Islet precursor cell (in vitro differentiated cells): ENCODE measurements at regions not wholly inside any gene's neighbourhood (a gene's known extent, or its start where the extent isn't known, plus 50 kb on each side); places are given as distances from the start of the nearest gene placed in this dataset.
A peak's percentile ranks its signal among the peaks of the same experiment; 100 is the strongest.

Experiments
- DNase-seq: peaks from one replicate; pipeline ENCODE4 v3.0.0-alpha.2; 2018

DNA sequence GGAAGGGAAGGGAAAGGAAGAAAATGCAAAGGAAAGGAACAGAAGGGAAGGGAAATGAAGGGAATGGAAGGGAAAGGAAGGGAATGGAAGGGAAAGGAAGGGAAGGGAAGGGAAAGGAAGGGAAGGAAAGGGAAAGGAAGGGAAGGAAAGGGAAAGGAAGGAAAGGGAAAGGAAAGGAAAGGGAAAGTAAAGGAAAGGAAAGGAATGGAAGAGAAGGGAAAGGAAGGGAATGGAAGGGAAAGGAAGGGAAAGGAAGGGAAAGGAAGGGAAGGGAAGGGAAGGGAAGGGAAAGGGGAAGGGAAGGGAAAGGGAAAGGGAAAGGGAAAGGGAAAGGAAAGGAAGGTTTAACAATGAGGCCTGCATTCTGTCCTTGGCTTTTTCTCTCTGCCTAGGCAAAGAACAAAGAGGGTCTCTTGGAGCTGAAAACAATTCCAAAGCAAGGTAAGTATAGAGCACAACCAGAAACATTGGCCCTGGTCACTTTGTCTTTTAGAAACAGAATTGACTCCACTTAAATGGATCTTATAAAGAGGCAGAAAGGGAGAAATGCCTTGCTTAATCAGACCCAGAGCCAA, 525.9 kb upstream of the TMPO start:
- no peak for DNase-seq

DNA sequence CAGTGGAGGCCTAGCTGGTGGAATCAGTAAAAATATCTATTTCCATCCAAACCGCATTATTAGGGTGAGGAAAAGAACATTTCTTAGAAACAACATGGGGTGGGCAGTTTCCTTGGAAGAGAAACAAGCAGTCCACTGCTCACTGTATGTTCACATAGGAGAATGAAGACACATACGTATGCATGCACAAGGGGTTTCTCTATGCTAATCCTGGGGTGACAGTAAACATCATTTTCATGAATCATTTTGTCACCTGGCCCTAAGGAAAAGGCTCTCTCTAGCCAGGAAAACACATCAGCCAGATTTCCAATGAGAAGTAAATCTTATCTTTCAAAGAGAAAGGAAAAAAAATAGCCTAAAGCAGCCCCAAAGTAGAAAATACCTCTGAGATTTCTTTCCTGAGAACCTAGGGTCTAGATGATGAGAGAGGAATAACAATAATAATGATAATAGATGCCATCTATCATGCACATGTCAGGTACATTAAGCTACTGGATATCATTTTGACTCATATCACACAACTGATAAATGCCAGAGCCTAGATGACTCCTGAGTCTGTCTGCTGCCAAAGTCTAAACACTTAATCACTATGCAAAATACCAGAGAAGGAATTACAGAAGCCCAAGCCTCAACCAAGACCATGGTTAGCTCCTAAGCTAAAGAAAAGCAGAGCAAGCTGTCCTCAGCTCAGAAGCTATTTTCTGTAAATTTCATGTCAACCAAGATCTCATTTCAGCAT, 520.5 kb upstream of the TMPO start:
- DNase-seq: no peak

DNA sequence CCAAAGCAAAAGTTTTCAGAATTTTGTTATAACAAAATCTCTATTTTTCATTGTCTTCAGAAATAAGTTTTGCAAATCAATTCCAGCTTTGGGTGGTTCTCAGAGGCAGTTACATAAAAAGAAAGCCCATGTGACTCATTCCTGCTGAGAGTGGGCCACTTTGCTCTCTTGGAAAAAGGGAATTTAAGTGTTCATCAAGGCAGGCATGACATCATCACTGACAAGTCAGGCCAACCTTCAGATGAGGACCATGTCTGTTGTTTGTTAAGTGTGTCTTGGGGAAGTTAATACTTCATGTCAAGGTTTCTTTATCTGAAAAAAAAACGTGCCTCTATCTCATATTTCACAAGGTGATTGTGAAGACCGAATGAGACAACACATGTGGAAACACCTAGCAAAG, 519.8 kb upstream of the TMPO start:
- no peak for DNase-seq

DNA sequence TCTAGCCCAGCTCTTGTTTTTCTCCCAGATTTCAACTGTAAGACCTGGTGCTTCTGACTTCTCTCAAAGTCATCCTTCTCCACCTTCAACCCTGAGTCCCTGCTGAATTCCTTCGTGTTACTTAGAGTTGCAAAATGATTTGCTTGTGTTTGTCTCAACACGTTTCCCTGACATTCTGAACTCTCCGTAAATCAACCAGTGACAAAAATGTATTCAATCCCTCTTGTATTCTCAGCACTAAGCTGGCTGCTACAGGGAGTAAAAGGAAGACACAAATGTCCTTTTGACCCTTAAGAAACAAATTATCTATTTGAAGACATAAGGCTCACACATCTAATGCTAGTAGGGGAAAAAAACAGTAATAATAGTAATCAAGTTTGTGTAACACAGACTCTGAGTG, 514.0 kb upstream of the TMPO start:
- DNase-seq: no peak

DNA sequence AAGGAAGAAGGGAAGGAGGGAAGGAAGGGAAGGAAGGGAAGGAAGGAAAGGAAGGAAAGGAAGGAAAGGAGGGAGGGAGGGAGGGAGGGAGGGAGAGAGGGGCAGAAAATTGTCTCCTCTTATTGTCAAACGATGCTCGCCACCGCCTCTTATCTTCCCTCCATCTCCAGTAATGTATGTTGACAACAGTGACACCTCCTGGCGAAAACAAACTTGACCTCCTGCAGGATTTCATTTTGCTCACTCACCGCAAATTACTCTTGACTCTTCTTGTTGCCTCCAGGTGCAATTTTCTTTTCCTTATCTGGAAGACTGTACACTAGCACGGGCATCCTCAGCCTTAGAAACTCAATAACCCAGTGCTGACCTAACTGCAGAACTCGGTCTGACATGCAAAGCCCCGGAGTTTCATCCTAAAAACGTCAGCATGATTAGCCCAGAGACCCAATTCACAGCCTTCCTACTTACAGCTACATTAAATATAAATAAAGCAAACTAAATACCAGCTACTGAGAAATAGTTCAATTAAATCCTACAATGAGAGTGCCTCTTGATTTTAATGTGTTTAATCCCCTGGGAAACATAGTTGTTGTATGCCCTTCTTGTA, 512.4 kb upstream of the TMPO start:
- DNase-seq: peak; percentile 84

DNA sequence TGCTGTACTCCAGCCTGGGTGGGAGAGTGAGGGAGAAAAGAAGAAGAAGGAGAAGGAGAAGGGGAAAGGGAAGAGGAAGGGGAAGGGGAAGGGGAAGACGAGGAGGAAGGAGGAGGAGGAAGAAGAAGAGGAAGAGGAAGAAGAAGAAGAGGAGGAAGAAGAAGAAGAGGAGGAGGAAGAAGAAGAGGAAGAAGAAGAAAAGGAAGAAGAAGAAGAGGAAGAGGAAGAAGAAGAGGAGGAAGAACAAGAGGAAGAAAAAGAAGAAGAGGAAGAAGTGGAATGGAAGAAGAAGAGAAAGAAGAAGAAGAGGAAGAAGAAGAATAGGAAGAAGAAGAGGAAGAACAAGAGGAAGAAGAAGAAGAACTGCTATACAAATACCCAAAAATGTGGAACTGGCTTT, 507.4 kb upstream of the TMPO start:
- no peak for DNase-seq

DNA sequence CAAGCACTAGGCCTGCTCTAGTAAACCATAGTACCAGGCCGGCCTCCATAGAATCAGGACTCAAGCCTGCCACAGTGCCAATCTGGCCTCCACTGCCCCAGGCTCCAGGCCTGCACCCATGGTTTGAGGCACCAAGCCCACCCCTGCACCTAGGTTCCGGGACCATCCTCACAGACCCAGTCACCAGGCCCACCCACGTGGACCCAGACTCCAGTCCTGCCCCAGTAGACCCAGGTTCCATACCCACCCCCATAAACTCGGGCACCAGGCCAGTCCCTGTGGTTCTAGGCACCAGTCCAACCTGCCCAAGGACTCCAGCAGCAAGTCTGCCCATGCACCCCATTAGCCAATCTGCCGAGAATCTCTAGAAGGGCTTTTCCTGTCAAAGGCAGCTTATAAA, 501.8 kb upstream of the TMPO start:
- DNase-seq: no peak

DNA sequence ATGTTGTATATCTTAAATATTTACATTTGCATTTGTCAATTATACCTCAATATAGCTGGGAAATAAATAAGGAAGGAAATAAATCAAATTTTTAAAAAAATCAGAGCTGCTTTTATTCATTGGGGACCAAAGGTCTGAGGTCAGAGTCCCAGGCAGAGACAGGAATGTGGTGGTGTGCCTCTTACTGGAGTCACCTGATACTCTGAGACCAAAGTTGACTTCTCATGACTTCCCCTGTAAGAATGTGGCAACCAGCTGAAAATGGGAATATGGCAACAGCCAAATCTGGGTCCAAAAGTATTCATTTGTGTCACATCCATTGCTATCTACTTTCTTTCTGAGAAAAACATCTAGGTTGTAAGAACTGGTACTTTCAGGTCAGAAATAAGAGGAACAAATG, 496.6 kb upstream of the TMPO start:
- DNase-seq: no peak

DNA sequence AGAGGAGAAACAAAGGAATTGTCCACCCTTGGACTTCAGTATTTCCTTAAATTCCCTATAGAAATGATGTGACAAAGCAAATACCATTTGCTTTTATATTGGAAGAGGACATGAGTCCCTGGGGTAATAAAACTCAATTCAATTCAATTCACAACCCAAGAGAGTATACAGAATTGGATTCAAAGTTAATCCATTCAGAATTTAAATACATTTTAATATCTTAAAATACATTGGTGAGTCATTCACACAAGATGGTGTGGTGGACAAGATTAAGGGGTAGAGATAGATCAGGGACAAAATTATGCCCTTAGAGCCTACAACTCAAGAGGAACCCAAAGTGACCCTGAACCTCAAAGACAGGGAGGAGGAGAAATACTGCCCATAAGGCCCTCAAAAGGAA, 495.0 kb upstream of the TMPO start:
- DNase-seq: no peak

DNA sequence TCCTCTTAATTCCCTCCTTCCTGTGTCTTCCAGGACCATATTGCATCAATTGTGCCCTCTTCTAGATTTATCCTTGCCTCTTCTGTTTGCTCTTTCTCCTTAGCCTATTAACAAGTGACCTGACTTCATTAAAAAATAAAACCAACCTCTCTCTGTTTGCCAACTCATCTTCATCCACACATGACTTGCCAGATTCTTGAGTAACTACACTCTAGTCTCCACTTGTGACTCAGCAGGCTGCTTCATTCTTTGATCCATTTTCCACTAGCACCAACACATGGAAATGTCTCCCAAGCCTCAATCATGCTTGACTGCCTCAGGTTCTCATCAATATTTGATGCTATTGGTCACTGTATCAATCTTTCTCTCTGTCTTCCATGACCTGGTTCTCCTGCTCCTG, 492.4 kb upstream of the TMPO start:
- no peak for DNase-seq

DNA sequence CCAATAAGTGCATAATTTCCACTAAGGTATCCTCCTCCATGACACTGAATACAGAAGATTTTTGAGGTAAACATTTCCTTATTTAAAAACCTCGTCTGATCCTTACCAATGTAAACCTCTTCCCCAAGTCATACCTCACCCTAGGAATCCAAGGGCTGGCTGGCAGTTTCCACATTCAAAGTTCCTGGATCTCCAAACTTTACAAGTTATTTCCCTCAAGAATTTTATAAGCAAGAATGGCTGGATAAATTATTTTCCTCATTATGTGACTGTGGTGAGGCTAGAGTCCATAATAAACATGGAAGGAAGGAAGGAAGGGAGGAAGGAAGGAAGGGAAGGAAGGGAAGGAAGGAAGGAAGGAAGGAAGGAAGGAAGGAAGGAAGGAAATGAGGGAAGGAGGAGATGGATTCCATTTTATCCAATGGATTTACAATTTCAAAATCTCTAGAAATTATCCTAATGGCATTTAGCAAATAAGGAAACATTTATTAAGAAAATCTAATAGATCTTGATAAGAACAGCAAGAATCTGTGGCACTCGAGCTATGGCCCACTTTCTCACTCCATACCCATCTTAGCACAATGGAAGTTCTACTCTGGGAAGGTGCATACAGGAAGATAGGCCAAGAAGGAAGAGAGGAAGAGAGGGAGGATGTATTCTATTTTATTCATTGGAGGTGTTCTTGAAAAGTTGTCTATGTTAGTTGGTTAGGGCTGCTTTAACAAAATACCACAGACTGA, 477.8 kb upstream of the TMPO start:
- no peak for DNase-seq

DNA sequence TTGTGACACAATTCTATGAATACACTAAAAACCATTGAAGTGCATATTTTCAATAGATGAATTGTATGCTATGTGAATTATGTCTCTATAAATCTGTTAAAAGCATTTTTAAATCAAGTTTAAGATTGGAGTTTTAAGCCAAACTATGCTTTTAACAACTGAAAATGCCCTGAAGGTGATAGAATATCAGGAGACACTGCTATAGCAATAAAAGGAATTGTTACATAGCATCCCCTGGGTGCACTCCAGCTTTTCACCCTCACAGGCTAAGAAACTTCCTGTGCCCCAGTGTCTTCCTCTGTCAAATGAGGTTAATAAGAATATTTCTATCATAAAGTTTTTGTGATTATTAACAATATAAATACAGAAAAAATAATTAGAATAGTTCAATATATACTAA, 472.7 kb upstream of the TMPO start:
- no peak for DNase-seq

DNA sequence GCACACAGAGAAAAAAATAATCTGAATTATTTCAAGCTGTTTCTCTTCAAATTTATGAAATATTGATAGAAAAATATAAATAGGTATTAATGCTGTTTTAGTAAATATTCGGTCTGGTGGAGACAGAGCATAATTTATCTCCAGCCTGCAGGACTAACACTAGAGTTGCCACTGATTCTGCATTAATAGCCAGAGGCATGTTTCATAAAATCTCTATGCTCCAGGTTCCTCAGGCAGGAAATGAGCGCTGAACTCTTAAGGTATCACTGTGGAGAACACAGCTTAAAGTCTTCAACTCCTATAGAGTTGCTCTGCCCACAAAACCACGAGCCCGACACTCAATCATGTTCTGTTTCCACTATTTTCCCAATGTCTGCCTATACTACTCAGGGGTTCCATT, 470.0 kb upstream of the TMPO start:
- no peak for DNase-seq

DNA sequence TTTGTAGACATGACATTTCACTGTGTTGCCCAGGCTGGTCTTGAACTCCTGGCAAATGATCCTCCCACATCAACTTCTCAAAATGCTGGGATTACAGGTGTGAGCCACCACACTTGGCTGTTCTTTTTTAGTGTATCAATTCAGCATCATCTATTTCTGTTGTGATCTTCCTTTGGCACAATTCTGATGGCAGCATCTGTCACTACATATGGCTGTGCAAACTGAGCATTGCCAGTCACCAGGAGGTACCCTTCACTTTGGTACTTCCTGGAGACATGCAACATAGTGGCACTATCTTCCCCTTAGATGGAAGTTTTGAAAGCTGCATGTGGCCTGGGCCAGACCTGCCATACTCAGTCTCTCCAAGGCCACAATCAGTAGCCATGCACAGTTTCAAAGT, 467.1 kb upstream of the TMPO start:
- no peak for DNase-seq

DNA sequence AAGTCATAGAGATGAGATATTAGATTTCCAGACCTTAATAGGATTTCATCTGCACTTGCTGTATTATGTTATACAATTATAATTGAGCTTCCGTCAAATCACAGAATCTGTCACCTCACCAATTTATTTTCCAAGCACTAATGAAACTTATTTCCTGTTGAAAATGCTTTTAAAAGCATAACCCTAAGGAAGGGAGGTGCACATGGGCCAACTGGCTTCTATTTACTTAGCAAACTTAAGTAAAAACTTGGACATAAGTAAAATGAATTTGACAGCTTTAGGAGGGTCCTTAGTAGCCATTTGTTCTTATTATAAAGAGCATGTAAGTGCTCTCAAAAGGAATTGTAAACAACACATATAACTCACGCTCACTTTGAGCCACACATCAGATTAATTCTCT, 462.2 kb upstream of the TMPO start:
- DNase-seq: no peak

DNA sequence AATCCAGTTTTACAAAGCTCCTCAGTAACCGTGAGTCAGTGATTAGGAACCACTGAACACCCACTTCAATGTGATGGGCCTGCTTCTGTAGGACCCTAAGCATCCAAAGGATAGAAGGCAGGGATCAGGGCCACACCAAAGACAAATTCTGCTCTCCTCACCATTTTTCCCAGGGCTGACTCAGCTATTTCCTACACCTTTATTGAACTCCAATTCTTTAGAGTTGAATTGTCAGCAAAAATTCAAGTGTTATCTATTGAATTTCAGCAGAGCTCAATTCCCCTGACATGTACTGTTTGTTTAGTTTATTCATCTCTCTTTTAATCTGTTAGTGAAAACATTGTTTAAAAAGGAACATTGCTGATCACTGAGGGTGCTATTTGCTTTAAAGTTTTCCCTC, 457.7 kb upstream of the TMPO start:
- no peak for DNase-seq

DNA sequence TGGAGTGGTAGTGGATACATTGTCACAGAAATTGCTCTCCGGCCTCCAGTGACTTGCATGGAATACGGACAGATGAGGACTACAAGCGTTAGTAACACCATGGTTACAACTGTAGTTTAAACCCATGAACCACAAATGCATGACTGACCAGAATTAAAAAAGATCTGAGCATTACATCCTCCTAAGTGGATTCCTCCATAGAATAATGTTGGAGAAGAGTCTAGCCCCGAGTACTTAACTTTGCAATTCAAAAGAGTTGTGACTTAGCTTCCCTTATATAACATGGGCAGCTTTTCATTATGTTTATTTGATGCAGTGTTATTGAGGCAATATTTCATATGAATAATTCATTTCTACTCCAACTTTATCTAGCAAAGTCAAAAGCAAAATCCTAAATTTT, 457.2 kb upstream of the TMPO start:
- DNase-seq: no peak

DNA sequence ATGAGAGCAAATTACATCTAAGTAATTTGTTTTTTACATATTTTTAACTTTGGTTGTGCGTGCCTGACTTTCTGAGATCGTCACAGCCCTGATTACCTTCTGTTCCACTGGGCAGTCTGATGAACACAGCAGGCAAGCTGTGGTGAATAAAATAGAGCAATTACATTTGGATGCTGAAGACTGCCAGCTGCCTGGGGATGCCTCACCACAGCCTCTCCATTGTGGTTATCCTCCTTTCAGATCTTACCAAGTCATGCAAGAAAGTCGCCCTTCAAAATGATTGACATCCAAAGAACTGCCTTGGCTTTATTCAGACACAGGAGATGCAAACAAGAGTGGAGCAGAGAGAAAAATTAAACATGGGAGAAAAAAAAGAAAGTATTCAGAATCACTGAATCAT, 456.6 kb upstream of the TMPO start:
- DNase-seq: no peak

DNA sequence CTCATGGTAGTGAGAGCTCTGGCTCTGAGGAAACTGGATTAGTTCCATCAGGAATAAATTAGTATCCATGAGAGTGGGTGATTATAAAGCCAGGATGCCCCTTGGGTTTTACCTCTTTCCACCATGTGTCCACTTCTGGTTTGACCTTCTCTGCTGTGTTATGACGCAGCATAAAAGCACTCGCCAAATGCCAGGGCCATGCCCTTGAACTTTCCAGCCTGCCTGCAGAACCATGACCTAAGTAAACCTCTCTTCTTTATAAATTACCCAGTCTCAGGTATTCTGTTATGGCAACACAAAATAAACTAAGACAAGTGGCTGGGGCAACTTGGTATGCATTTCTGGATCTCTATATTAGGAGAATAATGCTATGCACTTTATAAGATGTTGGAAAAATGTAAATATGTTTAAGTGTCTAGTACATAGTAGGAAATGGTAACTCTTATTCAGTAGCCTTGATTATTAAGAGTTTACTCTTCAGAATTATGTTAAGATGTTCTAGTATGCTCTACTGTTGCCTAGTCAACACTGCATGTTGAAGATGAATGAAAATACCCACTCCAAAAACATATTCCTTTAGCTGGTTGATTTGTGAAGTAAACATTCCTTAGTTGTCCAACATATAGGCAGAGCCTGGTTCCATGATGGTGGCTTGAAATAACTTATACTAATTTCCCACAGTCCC, 455.6 kb upstream of the TMPO start:
- no peak for DNase-seq

DNA sequence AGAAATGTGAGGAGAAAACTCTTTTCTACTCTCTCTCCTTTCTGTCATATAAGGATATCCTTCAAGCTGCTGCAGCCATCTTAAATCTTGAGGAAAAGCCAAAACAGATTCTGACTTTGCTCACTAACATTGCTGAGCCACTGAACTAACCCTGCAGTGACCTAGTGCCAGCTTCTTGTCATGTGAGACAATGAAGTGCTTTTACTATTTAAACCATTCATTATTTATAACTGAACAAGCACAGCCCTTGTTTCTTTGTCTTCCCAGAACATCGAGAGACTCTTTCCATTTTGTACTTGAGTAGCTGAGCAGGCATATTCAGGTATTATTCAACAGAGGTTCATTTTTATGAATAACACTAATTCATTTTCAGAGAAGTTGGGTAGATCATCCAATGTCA, 455.0 kb upstream of the TMPO start:
- no peak for DNase-seq

DNA sequence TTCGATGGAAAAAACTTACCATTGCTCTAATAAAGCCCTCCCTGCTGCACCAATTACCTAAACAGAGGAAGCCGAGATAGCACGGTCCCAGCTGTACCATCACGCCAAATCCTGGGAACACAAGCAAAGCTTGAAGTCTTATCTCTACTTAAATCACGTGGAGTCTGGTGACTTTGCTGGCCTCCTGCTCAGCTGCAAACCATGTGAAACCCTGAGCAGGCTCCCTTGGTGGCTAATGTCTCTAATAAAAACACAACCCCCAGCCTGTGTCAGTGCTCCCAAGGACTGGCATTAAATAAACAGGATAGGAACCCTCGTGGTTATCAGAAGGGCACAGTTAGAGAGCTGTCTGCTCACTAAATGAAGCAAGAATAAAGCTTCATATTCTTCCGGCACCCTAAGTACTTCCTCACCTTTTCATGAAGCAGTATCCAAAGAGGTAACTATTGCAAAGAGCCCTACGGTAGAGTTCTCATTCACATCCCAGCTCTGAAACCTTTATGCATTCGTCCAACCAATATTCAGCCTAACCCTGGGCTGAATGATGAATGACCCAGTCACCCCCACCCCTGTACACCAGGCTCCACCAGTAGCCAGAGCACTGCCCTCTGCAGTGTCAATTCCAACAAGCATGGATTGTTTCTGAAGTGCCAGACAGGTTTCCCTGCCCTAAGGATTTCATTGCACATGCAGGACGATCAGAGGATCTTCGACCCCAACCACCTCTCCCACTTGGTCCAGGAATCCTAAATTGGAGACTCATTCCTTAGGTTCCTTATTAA, 452.7 kb upstream of the TMPO start:
- no peak for DNase-seq

DNA sequence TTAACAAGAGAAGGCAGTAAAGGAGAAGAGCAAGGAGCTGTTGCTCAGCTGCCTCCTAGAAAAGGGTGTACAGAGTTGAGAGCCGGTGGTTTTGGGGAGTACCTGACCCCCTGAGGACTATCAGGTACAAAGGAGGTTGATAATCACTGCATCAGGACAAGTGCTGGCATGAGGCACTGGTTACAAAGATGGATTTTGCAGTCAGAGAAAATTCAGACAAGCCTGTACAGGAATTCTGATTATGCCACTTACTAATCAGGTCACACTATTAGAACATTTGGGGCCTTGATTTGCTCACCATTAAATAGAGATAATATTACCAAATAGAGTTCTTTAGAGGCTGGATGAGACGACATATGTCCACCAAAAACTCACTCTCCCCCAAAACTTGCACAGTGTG, 450.9 kb upstream of the TMPO start:
- DNase-seq: no peak

DNA sequence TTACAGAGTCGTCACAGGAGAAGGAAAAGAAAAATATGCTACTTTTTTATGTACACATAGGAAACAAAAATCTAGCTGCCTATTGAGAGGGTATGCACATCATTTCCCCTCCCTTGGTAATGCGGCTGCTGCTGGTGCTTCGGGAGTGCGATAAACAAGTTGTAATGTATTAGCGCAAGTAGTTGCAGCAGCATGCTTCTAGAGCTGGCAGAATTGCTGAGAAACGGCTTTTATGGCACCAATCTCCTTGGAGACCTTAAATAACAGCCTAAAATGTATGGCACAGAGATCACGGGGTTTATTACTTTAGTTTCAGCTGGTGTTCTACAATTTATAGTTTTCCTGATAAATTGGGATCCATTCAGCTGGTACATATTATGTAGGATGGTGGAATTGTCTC, 447.6 kb upstream of the TMPO start:
- no peak for DNase-seq
